ENCODE measurements at regions not wholly inside any gene's neighbourhood (a gene's known extent, or its start where the extent isn't known, plus 50 kb on each side); places are given as distances from the start of the nearest gene placed in this dataset.
"Not testable (repeated sequence)": the region's sequence is repeated elsewhere in the genome, so short reads cannot be mapped to it uniquely, and the experiment has no call there.

- not testable (repeated sequence) for H3K9me3 ChIP-seq (ENCODE audit: control insufficient read depth, low read length); H3K4me1 ChIP-seq (ENCODE audit: control insufficient read depth, insufficient read depth, low read length, poor library complexity, severe bottlenecking); H3K27ac ChIP-seq (ENCODE audit: low read depth, low read length, severe bottlenecking); H3K36me3 ChIP-seq (ENCODE audit: control insufficient read depth, insufficient read depth, low read length); H3K4me3 ChIP-seq (ENCODE audit: extremely low read depth, insufficient read depth, low read length, poor library complexity, severe bottlenecking)
- WGBS, 2 experiments (ENCODE audit: insufficient coverage in 2 of 2) = 89 to 96% methylated on average over 5 to 9 of the region's 10 CpGs
Observed at GRCh38 chr6:134403312-134403711, 85.4 kb upstream of the SGK1 start.

GRCh38 chr6:134402372-134402984, 84.6 kb upstream of the SGK1 start:
- H3K4me3 ChIP-seq (ENCODE audit: extremely low read depth, insufficient read depth, low read length, poor library complexity, severe bottlenecking) = no peak overlapping the region
- no peaks in the 10 kb centered on the region for H3K9me3 ChIP-seq (ENCODE audit: control insufficient read depth, low read length)
- 88 to 100% methylated on average over 1 to 2 of the region's 2 CpGs for WGBS, 2 experiments (ENCODE audit: insufficient coverage in 2 of 2)
- H3K27ac ChIP-seq (ENCODE audit: low read depth, low read length, severe bottlenecking) = no peak overlapping the region
- H3K36me3 ChIP-seq (ENCODE audit: control insufficient read depth, insufficient read depth, low read length) = no peaks in the 10 kb centered on the region
- no peaks in the 10 kb centered on the region for H3K4me1 ChIP-seq (ENCODE audit: control insufficient read depth, insufficient read depth, low read length, poor library complexity, severe bottlenecking)

GRCh38 chr6:134400941-134401340, 83.0 kb upstream of the SGK1 start:
- H3K4me3 ChIP-seq (ENCODE audit: extremely low read depth, insufficient read depth, low read length, poor library complexity, severe bottlenecking) = no peak overlapping the region
- WGBS, 2 experiments (ENCODE audit: insufficient coverage in 2 of 2) = 33% methylated on average over 1 of the region's 2 CpGs; no CpG with 5 or more reads in 1 of the 2 experiments

GRCh38 chr6:134398453-134398852, 80.5 kb upstream of the SGK1 start:
- WGBS, 2 experiments (ENCODE audit: insufficient coverage in 2 of 2) = 88% methylated on average over 4 of the region's 6 CpGs; no CpG with 5 or more reads in 1 of the 2 experiments

More at GRCh38 chr6:134400941-134401340, 83.0 kb upstream of the SGK1 start:
- Histone ChIP-seq H3K27ac (ENCODE audit: low read depth, low read length, severe bottlenecking) (no peak overlapping the region), H3K4me1 (ENCODE audit: control insufficient read depth, insufficient read depth, low read length, poor library complexity, severe bottlenecking) (no peaks in the 10 kb centered on the region), H3K36me3 (ENCODE audit: control insufficient read depth, insufficient read depth, low read length) (no peaks in the 10 kb centered on the region), H3K9me3 (ENCODE audit: control insufficient read depth, low read length) (no peaks in the 10 kb centered on the region)

GRCh38 chr6:134397676-134398075, 79.8 kb upstream of the SGK1 start:
- no peaks in the 10 kb centered on the region for H3K36me3 ChIP-seq (ENCODE audit: control insufficient read depth, insufficient read depth, low read length)
- 83 to 100% methylated on average over 1 to 3 of the region's 5 CpGs for WGBS, 2 experiments (ENCODE audit: insufficient coverage in 2 of 2)
- H3K27ac ChIP-seq (ENCODE audit: low read depth, low read length, severe bottlenecking) = no peak overlapping the region
- no peak overlapping the region for H3K4me3 ChIP-seq (ENCODE audit: extremely low read depth, insufficient read depth, low read length, poor library complexity, severe bottlenecking)
- H3K4me1 ChIP-seq (ENCODE audit: control insufficient read depth, insufficient read depth, low read length, poor library complexity, severe bottlenecking) = no peaks in the 10 kb centered on the region
- H3K9me3 ChIP-seq (ENCODE audit: control insufficient read depth, low read length) = no peaks in the 10 kb centered on the region

More at GRCh38 chr6:134398453-134398852, 80.5 kb upstream of the SGK1 start:
- no peaks in the 10 kb centered on the region for H3K4me1 ChIP-seq (ENCODE audit: control insufficient read depth, insufficient read depth, low read length, poor library complexity, severe bottlenecking)
- no peak overlapping the region for H3K27ac ChIP-seq (ENCODE audit: low read depth, low read length, severe bottlenecking)
- no peaks in the 10 kb centered on the region for H3K36me3 ChIP-seq (ENCODE audit: control insufficient read depth, insufficient read depth, low read length)
- no peak overlapping the region for H3K4me3 ChIP-seq (ENCODE audit: extremely low read depth, insufficient read depth, low read length, poor library complexity, severe bottlenecking)
- no peaks in the 10 kb centered on the region for H3K9me3 ChIP-seq (ENCODE audit: control insufficient read depth, low read length)

GRCh38 chr6:134394905-134395304, 77.0 kb upstream of the SGK1 start:
- H3K27ac ChIP-seq (ENCODE audit: low read depth, low read length, severe bottlenecking) = no peak overlapping the region
- WGBS, 2 experiments (ENCODE audit: insufficient coverage in 2 of 2) = no CpG with 5 or more reads among the region's 1 CpG

GRCh38 chr6:134394208-134394607, 76.3 kb upstream of the SGK1 start:
- 78 to 86% methylated on average over 1 of the region's 1 CpG for WGBS, 2 experiments (ENCODE audit: insufficient coverage in 2 of 2)
- no peaks in the 10 kb centered on the region for H3K4me1 ChIP-seq (ENCODE audit: control insufficient read depth, insufficient read depth, low read length, poor library complexity, severe bottlenecking)
- no peak overlapping the region for H3K4me3 ChIP-seq (ENCODE audit: extremely low read depth, insufficient read depth, low read length, poor library complexity, severe bottlenecking)
- no peaks in the 10 kb centered on the region for H3K9me3 ChIP-seq (ENCODE audit: control insufficient read depth, low read length)
- no peak overlapping the region for H3K27ac ChIP-seq (ENCODE audit: low read depth, low read length, severe bottlenecking)
- H3K36me3 ChIP-seq (ENCODE audit: control insufficient read depth, insufficient read depth, low read length) = no peaks in the 10 kb centered on the region

More at GRCh38 chr6:134394905-134395304, 77.0 kb upstream of the SGK1 start:
- Histone ChIP-seq H3K4me3 (ENCODE audit: extremely low read depth, insufficient read depth, low read length, poor library complexity, severe bottlenecking) (no peak overlapping the region), H3K36me3 (ENCODE audit: control insufficient read depth, insufficient read depth, low read length) (no peaks in the 10 kb centered on the region), H3K4me1 (ENCODE audit: control insufficient read depth, insufficient read depth, low read length, poor library complexity, severe bottlenecking) (no peaks in the 10 kb centered on the region), H3K9me3 (ENCODE audit: control insufficient read depth, low read length) (no peaks in the 10 kb centered on the region)

GRCh38 chr6:134391205-134391604, 73.3 kb upstream of the SGK1 start:
- H3K4me1 ChIP-seq (ENCODE audit: control insufficient read depth, insufficient read depth, low read length, poor library complexity, severe bottlenecking) = no peaks in the 10 kb centered on the region
- 100% methylated on average over 1 of the region's 1 CpG; no CpG with 5 or more reads in 1 of the 2 experiments for WGBS, 2 experiments (ENCODE audit: insufficient coverage in 2 of 2)
- no peaks in the 10 kb centered on the region for H3K9me3 ChIP-seq (ENCODE audit: control insufficient read depth, low read length)
- no peak overlapping the region for H3K4me3 ChIP-seq (ENCODE audit: extremely low read depth, insufficient read depth, low read length, poor library complexity, severe bottlenecking)
- H3K36me3 ChIP-seq (ENCODE audit: control insufficient read depth, insufficient read depth, low read length) = no peaks in the 10 kb centered on the region
- no peak overlapping the region for H3K27ac ChIP-seq (ENCODE audit: low read depth, low read length, severe bottlenecking)

- Histone ChIP-seq H3K4me3 (ENCODE audit: extremely low read depth, insufficient read depth, low read length, poor library complexity, severe bottlenecking) (no peak overlapping the region), H3K4me1 (ENCODE audit: control insufficient read depth, insufficient read depth, low read length, poor library complexity, severe bottlenecking) (no peaks in the 10 kb centered on the region), H3K36me3 (ENCODE audit: control insufficient read depth, insufficient read depth, low read length) (no peaks in the 10 kb centered on the region), H3K27ac (ENCODE audit: low read depth, low read length, severe bottlenecking) (no peak overlapping the region), H3K9me3 (ENCODE audit: control insufficient read depth, low read length) (no peaks in the 10 kb centered on the region)
- WGBS, 2 experiments (ENCODE audit: insufficient coverage in 2 of 2) = 93 to 97% methylated on average over 3 of the region's 3 CpGs
Observed at GRCh38 chr6:134389658-134390057, 71.7 kb upstream of the SGK1 start.

GRCh38 chr6:134389129-134389528, 71.2 kb upstream of the SGK1 start:
- no peak overlapping the region for H3K4me3 ChIP-seq (ENCODE audit: extremely low read depth, insufficient read depth, low read length, poor library complexity, severe bottlenecking)
- no peaks in the 10 kb centered on the region for H3K9me3 ChIP-seq (ENCODE audit: control insufficient read depth, low read length)
- no peaks in the 10 kb centered on the region for H3K4me1 ChIP-seq (ENCODE audit: control insufficient read depth, insufficient read depth, low read length, poor library complexity, severe bottlenecking)
- H3K36me3 ChIP-seq (ENCODE audit: control insufficient read depth, insufficient read depth, low read length) = no peaks in the 10 kb centered on the region
- 89 to 92% methylated on average over 3 of the region's 3 CpGs for WGBS, 2 experiments (ENCODE audit: insufficient coverage in 2 of 2)
- no peak overlapping the region for H3K27ac ChIP-seq (ENCODE audit: low read depth, low read length, severe bottlenecking)

GRCh38 chr6:134386482-134386881, 68.6 kb upstream of the SGK1 start:
- H3K4me3 ChIP-seq (ENCODE audit: extremely low read depth, insufficient read depth, low read length, poor library complexity, severe bottlenecking); H3K9me3 ChIP-seq (ENCODE audit: control insufficient read depth, low read length); H3K27ac ChIP-seq (ENCODE audit: low read depth, low read length, severe bottlenecking); H3K4me1 ChIP-seq (ENCODE audit: control insufficient read depth, insufficient read depth, low read length, poor library complexity, severe bottlenecking); H3K36me3 ChIP-seq (ENCODE audit: control insufficient read depth, insufficient read depth, low read length): not testable (repeated sequence)
- WGBS, 2 experiments (ENCODE audit: insufficient coverage in 2 of 2) = 66 to 95% methylated on average over 3 of the region's 6 CpGs

Measured in mesodermal cell (in vitro differentiated cells).